ENCODE measurements at regions not wholly inside any gene's neighbourhood (a gene's known extent, or its start where the extent isn't known, plus 50 kb on each side); places are given as distances from the start of the nearest gene placed in this dataset.
A peak's percentile ranks its signal among the peaks of the same experiment; 100 is the strongest.
"Not testable (repeated sequence)": the region's sequence is repeated elsewhere in the genome, so short reads cannot be mapped to it uniquely, and the experiment has no call there.

- ATAC-seq = no peak
Measured at GRCh38 chr1:93773049-93773838, 91.6 kb upstream of the BCAR3 start.

DNA sequence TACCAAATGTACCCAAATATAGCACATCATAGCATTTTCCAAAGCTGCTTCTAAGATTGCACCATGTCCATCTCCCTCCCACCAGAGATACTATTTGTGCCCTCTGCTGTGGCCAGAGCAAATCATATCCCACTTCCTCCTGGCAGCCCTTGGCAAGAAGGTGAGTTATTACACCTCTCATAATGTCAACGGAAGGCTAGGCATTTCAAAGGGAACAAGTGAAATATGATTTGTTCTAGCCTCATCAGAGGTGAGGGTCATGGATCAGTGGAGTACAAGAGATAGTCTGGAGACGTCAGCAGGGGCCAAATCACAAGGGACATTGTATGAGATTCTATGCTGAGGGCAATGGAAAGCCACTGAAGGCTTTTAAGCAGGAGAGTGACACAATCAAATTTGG lies 90.2 kb upstream of the BCAR3 start:
- ATAC-seq = no peak

GRCh38 chr1:93770640-93771039 lies 89.0 kb upstream of the BCAR3 start:
- no peak for ATAC-seq

DNA sequence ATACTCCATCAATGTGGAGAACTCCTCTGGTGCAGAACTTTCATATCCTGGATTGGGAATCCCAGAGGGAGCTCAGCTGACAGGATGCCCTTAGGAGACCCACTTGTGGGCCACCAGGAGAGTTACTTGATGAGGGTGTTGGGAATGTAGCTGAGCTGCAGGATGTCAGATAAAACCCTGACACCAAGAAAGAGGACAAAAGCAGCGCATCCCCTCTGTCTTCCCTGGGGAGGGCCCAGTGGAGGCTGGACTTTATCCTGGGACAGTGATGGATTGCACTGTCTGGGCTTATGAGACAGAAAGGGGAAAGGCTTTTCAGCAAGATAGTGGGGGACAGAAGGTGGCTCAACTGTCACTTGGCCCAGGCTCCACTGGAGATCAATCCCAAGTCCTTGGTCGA lies 88.1 kb upstream of the BCAR3 start:
- no peak for ATAC-seq

DNA sequence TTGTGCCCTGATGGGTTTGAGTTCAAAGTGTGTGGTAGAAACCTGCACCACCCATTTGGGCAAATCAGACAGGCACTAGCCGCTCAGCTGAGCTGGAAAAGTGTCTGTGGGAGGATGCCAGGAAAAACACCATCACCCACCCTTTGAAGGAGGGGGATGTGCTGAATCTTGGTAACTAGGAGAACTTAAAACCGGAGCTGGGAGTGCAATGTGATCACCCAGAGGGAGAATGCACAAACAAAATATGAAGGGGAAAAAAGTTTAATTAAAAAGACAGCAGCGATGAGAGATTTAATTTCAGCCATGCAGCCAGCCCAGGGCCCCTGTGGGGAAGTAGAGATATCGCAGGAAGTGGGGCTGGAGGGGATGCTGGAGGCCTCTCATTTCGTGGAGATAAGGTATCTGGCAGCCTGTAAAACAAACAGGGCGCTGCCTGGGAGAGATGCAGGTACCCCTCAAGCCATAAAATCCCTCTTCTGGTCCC lies 86.8 kb upstream of the BCAR3 start:
- no peak for ATAC-seq

GRCh38 chr1:93766451-93766850 lies 84.8 kb upstream of the BCAR3 start:
- no peak for ATAC-seq

DNA sequence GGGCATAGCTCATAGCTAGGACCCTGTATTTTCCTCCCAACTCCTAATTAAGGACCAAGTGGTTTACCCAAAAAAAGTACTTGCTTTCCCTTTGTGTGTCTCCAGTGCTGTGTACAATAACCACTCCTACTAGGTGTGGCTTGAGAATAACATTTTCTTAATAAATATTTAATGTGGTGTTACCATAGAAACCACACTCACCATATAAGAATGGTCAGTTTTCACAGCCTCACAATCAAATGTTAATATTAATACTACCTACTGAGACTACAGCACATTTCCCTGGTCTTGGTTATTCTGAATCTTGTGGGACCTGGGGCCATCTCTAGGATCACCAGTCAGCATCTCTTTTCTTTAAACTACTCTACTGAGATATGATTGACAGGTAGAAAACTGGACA lies 83.5 kb upstream of the BCAR3 start:
- no peak for ATAC-seq

DNA sequence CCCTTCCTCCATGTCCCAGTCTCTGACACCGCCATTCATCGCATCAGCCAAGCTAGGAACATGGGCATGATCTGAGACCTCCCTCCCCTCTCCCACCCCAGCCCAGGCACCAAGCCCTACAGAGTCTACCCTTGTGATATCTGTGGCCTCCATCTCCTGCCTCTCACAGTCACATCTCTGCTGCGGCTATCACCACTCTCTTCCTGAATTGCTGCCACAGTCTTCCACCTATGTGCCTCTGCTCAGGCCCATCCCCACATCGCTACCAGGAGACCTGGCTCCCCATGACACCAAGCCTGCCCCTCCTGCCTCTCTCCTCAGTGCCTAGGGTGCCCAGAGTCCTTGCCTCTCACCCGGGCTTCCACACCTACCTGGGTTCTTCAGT lies 82.7 kb upstream of the BCAR3 start:
- no peak for ATAC-seq

DNA sequence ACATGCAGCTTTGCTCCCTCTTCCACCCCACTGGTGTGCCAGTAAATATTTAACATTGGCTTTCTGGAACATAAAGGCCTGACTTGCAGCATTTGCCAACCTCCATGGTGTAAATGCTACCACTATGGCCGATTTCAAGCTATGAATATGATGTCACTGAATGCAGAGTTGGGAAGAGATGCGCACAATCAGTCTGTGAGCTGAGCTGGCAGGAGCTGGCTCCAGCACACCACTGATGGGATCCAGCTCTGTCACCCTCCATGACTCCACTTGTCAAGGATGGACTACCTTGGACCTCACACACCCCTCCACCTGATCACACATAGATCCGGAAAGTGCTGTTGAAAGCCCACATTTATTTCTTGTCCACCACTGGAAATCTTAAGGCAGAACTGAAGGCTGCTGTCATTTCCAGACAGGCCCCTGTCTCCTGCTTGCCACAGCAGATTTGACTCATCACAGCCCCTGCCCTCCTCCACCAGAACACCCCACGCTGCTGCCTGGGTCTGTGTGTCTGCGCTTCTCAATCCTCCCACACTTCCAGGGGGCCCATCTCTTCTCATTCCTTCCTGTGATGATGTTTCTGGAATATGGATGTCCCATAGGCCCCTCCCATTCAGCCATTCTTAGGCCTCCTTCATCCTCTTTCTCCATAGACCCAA lies 82.2 kb upstream of the BCAR3 start:
- ATAC-seq = no peak

DNA sequence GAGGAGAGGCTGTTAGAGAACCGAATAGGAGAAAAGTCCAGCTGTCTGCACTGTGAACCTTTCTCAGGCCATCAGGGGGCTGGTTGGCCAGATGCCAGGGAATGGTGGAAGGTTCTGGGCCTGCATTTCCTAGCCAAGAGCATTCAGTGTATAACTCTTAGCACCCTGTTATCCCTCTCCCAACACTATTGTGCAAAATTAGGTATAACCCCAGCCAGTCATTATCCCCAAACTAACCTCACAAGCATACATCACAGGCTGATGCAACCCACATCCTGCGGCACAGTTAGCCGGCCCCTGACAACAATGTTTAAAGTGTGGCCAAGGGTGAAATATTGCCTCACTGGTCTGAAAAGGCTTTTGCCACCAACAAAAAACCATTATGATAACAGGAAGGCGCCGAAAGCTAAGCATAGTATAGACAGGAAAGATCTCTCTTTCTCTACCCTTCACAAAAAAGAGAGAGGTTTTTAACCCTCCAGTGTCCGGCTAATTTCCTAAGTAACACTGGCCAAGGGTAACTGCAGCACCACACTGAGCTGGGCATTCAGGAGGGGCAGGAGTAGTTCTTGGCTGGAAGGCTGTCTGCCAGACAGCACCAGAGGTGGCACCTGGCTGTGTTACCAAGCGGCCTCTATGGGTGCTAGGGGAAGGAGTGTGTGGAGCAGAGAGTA lies 77.3 kb upstream of the BCAR3 start:
- peak in 1 of 2 donors; percentile 38 for ATAC-seq

GRCh38 chr1:93757256-93758036 lies 75.8 kb upstream of the BCAR3 start:
- no peak for ATAC-seq

DNA sequence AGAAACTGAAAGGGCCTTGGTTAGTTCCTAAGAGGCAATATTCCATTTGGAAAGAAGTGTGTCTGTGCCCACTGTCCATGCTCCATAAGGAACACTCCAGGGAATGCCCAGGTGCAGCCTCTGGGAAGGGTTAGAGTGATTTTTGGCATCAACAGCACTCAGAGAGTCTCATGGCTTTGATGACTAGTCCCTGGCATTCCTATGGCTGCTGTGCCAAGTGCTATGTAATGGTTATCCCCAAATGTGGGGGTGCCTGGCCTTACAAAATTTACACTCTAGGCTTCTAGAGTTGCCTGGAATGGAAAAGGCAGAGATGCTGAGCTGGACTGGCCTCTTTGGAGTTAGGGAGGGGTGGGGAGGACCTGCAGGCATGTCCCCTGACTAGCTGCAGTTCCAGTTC lies 75.0 kb upstream of the BCAR3 start:
- ATAC-seq = no peak

- not testable (repeated sequence) for ATAC-seq
Measured at GRCh38 chr1:93755251-93755715, 73.6 kb upstream of the BCAR3 start.

- ATAC-seq = no peak
Measured at GRCh38 chr1:93753791-93754763, 72.4 kb upstream of the BCAR3 start.

GRCh38 chr1:93751377-93752250 lies 70.0 kb upstream of the BCAR3 start:
- peak in 1 of 2 donors; percentile 13 for ATAC-seq

- ATAC-seq = no peak
Measured at GRCh38 chr1:93750955-93751354, 69.3 kb upstream of the BCAR3 start.

DNA sequence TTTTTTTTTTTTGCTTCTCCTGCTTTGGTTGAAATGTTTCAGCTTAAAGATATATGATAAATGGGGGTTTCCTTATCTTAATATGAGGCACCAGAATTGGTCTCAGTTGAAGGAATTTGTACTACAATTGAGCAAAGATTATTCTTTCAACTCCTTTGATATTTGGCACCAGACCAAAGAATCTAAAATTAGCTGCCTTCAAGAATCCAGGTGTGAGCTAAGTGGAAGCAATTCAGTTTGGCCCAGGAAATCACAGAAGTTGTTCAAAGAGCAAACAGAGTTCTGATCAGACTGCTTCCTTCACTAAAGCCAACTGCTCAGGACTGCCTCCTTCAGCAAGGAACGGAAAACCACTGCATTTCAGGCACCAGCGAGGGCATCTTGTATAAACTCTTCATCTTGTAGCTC lies 68.3 kb upstream of the BCAR3 start:
- ATAC-seq = no peak

GRCh38 chr1:93749487-93749886 lies 67.8 kb upstream of the BCAR3 start:
- no peak for ATAC-seq

GRCh38 chr1:93746021-93746812 lies 64.6 kb upstream of the BCAR3 start:
- no peak for ATAC-seq

All from activated CD4-positive, CD25-positive, alpha-beta regulatory T cell treated with anti-CD3 and anti-CD28 coated beads, Interleukin-2, amount 50 U/mL, for 24 hours (primary cell).